Testis (tissue), 2 donors: ENCODE measurements at regions not wholly inside any gene's neighbourhood (a gene's known extent, or its start where the extent isn't known, plus 50 kb on each side); places are given as distances from the start of the nearest gene placed in this dataset.

Experiments used
- POLR2A ChIP-seq: fragments of 450-650 bp; IDR thresholded peaks from one replicate; pipeline ENCODE4 v1.6.1; 2017; ENCODE audit warnings: antibody characterized with exemption, mild to moderate bottlenecking, moderate library complexity
- TF ChIP-seq, protein P1 (sequence below), 3 experiments: fragments of 450-650 bp in 2 of 3; fragments of 200-600 bp in 1 of 3; sonication (generic) in 1 of 3; IDR thresholded peaks; one replicate each; pipeline ENCODE4 v1.5.1; 2016 to 2019; ENCODE audit warnings: antibody characterized with exemption in 3 of 3, mild to moderate bottlenecking in 2 of 3, moderate library complexity in 1 of 3

GRCh38 chr6:164066766-164067165, 652.2 kb downstream of the QKI start:
- TF ChIP-seq, protein P1, sequence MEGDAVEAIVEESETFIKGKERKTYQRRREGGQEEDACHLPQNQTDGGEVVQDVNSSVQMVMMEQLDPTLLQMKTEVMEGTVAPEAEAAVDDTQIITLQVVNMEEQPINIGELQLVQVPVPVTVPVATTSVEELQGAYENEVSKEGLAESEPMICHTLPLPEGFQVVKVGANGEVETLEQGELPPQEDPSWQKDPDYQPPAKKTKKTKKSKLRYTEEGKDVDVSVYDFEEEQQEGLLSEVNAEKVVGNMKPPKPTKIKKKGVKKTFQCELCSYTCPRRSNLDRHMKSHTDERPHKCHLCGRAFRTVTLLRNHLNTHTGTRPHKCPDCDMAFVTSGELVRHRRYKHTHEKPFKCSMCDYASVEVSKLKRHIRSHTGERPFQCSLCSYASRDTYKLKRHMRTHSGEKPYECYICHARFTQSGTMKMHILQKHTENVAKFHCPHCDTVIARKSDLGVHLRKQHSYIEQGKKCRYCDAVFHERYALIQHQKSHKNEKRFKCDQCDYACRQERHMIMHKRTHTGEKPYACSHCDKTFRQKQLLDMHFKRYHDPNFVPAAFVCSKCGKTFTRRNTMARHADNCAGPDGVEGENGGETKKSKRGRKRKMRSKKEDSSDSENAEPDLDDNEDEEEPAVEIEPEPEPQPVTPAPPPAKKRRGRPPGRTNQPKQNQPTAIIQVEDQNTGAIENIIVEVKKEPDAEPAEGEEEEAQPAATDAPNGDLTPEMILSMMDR (IDR thresholded peaks at IDR 0.05), result no peak
- TF ChIP-seq POLR2A, result no peak
